Adrenal gland (tissue), 5 donors: ENCODE measurements at regions not wholly inside any gene's neighbourhood (a gene's known extent, or its start where the extent isn't known, plus 50 kb on each side); places are given as distances from the start of the nearest gene placed in this dataset.

Experiments
- CTCF ChIP-seq, 6 experiments: fragments of 450-650 bp in 4 of 6; fragments of 200-600 bp in 2 of 6; sonication (generic) in 1 of 6; IDR thresholded peaks; 1 replicate in 5 of 6; 2 replicates in 1 of 6; pipeline versions ENCODE4 v1.5.1 to v1.8.0; 2016 to 2021; ENCODE audit warnings: antibody characterized with exemption in 6 of 6, mild to moderate bottlenecking in 2 of 6, moderate library complexity in 1 of 6
- POLR2A ChIP-seq, 2 donors: fragments of 450-650 bp; IDR thresholded peaks; one replicate each; pipeline ENCODE4 v1.6.1; 2017; ENCODE audit warnings: antibody characterized with exemption in 2 of 2, mild to moderate bottlenecking in 2 of 2, moderate library complexity in 1 of 2
- donor health status: DM: no; HTN: no; CAD: no.

- no peak for TF ChIP-seq CTCF (IDR thresholded peaks at IDR 0.05)
- TF ChIP-seq POLR2A (IDR thresholded peaks at IDR 0.05) = no peak
Measured at GRCh38 chr2:5846881-5847280, 154.7 kb downstream of the SOX11 start.
